Ishikawa (cell line): ENCODE measurements at regions not wholly inside any gene's neighbourhood (a gene's known extent, or its start where the extent isn't known, plus 50 kb on each side); places are given as distances from the start of the nearest gene placed in this dataset.

ENCODE experiments used
- CEBPB ChIP-seq: IDR thresholded peaks from 2 replicates; pipeline ENCODE4 v1.6.1; 2012
- CREB1 ChIP-seq: IDR thresholded peaks from 2 replicates; pipeline ENCODE4 v1.6.1; 2012; ENCODE audit warnings: low read depth
- EGR1 ChIP-seq: IDR thresholded peaks from 2 replicates; pipeline ENCODE4 v1.6.1; 2012
- EP300 ChIP-seq: IDR thresholded peaks from 2 replicates; pipeline ENCODE4 v1.6.1; 2012; ENCODE audit warnings: borderline replicate concordance
- FOXM1 ChIP-seq: IDR thresholded peaks from 2 replicates; pipeline ENCODE4 v1.6.1; 2012; ENCODE audit warnings: low read depth, borderline replicate concordance
- NFIC ChIP-seq: IDR thresholded peaks from 2 replicates; pipeline ENCODE4 v1.6.1; 2012
- RAD21 ChIP-seq: IDR thresholded peaks from 2 replicates; pipeline ENCODE4 v1.6.1; 2012; ENCODE audit warnings: low read depth
- TAF1 ChIP-seq: IDR thresholded peaks from 2 replicates; pipeline ENCODE4 v1.6.1; 2012; ENCODE audit warnings: low read depth, mild to moderate bottlenecking
- TCF12 ChIP-seq: IDR thresholded peaks from 2 replicates; pipeline ENCODE4 v1.6.1; 2012; ENCODE audit warnings: low read depth
- TEAD4 ChIP-seq: IDR thresholded peaks from 2 replicates; pipeline ENCODE4 v1.6.1; 2012
- YY1 ChIP-seq: IDR thresholded peaks from 2 replicates; pipeline ENCODE4 v1.6.1; 2012; ENCODE audit warnings: low read depth
- ZBTB7A ChIP-seq: IDR thresholded peaks from 2 replicates; pipeline ENCODE4 v1.6.1; 2012; ENCODE audit warnings: low read depth
- TF ChIP-seq, protein P1 (sequence below): IDR thresholded peaks from 2 replicates; pipeline ENCODE4 v1.6.1; 2012
- TF ChIP-seq, protein P2 (sequence below): IDR thresholded peaks from 2 replicates; pipeline ENCODE4 v1.6.1; 2012; ENCODE audit warnings: low read depth, mild to moderate bottlenecking
- TF ChIP-seq, protein P3 (sequence below): IDR thresholded peaks from 2 replicates; pipeline ENCODE4 v1.6.1; 2012

DNA sequence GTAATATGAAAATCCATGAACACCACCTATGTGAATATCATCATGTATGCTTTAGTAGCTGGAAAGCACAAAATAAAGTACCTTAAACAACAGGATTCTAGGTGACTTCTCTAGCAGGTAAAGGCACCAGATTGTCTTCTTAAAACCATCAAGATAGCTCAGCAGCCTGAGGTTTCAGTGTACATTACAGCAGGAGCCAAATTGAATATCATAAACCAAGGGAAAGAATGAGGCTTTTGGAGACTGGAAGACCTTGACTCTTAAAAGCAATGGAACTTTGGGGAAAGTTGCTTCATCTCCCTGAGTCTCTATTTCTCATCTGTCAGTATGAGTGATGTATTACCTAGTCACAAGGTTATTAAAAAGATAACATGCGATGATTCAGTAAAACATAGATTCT lies 429.7 kb upstream of the SPHKAP start:
- TF ChIP-seq CREB1, result no peak
- TF ChIP-seq, protein P1, sequence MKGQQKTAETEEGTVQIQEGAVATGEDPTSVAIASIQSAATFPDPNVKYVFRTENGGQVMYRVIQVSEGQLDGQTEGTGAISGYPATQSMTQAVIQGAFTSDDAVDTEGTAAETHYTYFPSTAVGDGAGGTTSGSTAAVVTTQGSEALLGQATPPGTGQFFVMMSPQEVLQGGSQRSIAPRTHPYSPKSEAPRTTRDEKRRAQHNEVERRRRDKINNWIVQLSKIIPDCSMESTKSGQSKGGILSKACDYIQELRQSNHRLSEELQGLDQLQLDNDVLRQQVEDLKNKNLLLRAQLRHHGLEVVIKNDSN, result no peak
- TF ChIP-seq EP300, result no peak
- TF ChIP-seq EGR1, result no peak
- no peak for TF ChIP-seq FOXM1
- TF ChIP-seq YY1, result no peak
- TF ChIP-seq CEBPB, result no peak
- no peak for TF ChIP-seq ZBTB7A
- no peak for TF ChIP-seq TEAD4
- no peak for TF ChIP-seq TAF1
- no peak for TF ChIP-seq NFIC
- TF ChIP-seq TCF12, result no peak
- TF ChIP-seq RAD21, result no peak
- TF ChIP-seq, protein P2, sequence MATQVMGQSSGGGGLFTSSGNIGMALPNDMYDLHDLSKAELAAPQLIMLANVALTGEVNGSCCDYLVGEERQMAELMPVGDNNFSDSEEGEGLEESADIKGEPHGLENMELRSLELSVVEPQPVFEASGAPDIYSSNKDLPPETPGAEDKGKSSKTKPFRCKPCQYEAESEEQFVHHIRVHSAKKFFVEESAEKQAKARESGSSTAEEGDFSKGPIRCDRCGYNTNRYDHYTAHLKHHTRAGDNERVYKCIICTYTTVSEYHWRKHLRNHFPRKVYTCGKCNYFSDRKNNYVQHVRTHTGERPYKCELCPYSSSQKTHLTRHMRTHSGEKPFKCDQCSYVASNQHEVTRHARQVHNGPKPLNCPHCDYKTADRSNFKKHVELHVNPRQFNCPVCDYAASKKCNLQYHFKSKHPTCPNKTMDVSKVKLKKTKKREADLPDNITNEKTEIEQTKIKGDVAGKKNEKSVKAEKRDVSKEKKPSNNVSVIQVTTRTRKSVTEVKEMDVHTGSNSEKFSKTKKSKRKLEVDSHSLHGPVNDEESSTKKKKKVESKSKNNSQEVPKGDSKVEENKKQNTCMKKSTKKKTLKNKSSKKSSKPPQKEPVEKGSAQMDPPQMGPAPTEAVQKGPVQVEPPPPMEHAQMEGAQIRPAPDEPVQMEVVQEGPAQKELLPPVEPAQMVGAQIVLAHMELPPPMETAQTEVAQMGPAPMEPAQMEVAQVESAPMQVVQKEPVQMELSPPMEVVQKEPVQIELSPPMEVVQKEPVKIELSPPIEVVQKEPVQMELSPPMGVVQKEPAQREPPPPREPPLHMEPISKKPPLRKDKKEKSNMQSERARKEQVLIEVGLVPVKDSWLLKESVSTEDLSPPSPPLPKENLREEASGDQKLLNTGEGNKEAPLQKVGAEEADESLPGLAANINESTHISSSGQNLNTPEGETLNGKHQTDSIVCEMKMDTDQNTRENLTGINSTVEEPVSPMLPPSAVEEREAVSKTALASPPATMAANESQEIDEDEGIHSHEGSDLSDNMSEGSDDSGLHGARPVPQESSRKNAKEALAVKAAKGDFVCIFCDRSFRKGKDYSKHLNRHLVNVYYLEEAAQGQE, result no peak
- TF ChIP-seq, protein P3, sequence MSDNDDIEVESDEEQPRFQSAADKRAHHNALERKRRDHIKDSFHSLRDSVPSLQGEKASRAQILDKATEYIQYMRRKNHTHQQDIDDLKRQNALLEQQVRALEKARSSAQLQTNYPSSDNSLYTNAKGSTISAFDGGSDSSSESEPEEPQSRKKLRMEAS, result no peak

DNA sequence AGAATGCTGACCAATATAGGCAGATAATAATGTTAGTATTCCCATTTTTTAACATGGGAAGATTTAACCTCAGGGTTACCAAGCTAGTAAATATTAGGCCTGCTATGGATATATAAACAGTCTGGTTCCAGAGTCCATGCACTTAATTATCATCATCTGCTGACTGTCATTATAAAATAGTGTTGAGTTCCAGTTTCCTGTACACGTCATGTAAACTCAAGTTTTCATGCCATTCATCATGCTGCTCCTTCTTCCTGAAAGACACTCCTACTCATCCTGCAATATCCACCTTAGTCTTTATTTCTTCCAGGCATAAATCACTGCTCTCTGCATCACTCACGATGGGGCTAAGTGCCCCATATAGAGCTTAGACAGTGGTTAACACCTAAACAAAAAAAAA lies 420.8 kb upstream of the SPHKAP start:
- TF ChIP-seq CEBPB, result no peak

DNA sequence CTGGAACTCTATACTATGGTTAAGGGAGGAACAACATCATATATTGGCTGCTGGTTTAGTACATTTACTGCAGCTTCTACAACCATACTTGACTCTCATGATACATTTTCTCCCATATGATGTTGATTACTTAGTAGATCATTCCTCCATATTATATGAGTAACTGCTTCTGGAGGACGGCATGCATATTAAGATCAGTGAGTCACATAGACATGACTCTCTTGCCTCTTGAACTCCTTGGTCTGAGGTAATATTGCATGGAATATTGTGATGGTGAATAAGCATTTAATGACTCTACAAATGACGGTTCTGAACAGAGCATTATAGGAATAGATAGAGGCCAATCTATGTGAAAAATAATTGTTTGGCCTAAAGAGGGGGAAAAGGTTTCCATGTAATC lies 418.8 kb upstream of the SPHKAP start:
- TF ChIP-seq TEAD4, result no peak
- TF ChIP-seq CREB1, result no peak
- TF ChIP-seq TCF12, result no peak
- no peak for TF ChIP-seq TAF1
- no peak for TF ChIP-seq YY1
- no peak for TF ChIP-seq NFIC
- no peak for TF ChIP-seq FOXM1
- TF ChIP-seq EP300, result no peak
- TF ChIP-seq CEBPB, result no peak
- TF ChIP-seq, protein P2, result no peak
- TF ChIP-seq EGR1, result no peak
- no peak for TF ChIP-seq RAD21
- no peak for TF ChIP-seq ZBTB7A
- TF ChIP-seq, protein P1, result no peak
- TF ChIP-seq, protein P3, result no peak

DNA sequence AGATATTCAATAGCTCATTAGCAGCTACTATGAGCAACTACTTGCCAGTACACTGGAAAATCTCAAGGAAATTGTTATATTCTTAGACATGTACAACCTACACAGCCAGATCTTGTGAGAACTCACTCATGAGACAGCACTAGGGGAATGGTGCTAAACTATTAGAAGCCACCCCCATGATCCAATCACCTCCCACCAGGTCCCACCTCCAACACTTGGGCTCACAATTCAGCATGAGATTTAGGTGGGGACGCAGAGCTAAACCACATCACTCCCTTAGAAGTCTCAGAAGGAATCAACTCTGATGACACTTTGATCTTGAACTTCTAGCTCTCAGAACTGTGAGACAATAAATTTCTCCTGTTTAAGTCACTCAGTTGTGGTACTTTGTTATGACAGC lies 418.3 kb upstream of the SPHKAP start:
- TF ChIP-seq CREB1 (no peak), RAD21 (no peak), EP300 (no peak), CEBPB (no peak), TEAD4 (no peak), YY1 (no peak), NFIC (no peak), EGR1 (no peak)
- TF ChIP-seq, protein P2, result no peak
- TF ChIP-seq, protein P1, result no peak

DNA sequence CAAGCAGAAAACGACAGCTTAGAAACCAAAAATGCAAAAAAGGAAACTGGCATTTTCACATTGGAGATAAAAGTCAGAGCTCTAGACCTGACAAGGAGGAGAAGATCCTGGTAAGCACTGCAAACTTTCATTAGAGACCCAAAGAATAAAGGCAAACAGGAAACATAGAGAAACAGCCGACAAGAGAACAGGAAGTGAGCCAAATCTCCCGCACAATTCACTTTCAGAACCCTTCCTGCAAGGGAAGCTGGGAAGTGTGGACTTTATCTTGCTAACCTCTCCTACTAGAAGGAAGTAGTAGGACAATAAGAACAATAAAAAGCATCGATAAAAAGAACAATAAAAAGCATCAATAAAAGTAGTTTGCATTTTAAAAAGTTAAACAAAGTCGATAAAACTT lies 417.8 kb upstream of the SPHKAP start:
- TF ChIP-seq YY1, result no peak
